ENCODE measurements at regions not wholly inside any gene's neighbourhood (a gene's known extent, or its start where the extent isn't known, plus 50 kb on each side); places are given as distances from the start of the nearest gene placed in this dataset.
"Not testable (repeated sequence)": the region's sequence is repeated elsewhere in the genome, so short reads cannot be mapped to it uniquely, and the experiment has no call there.

GRCh38 chr6:49284180-49284579 is 178.9 kb downstream of the MMUT start:
- H3K36me3 ChIP-seq (ENCODE audit: control insufficient read depth in 2 of 2, insufficient read depth in 2 of 2, low read length in 2 of 2): no peaks in the 10 kb centered on the region
- no peak overlapping the region for H3K27ac ChIP-seq (ENCODE audit: low read length)
- H3K4me3 ChIP-seq (ENCODE audit: low read length in 2 of 2): no peak overlapping the region
- H3K27me3 ChIP-seq (ENCODE audit: control insufficient read depth in 1 of 2, insufficient read depth in 2 of 2, low read length in 2 of 2): no peaks in the 10 kb centered on the region
- H3K9me3 ChIP-seq (ENCODE audit: control insufficient read depth in 2 of 2, low read length in 2 of 2): no peaks in the 10 kb centered on the region
- no peak overlapping the region for H3K9ac ChIP-seq (ENCODE audit: low read length in 2 of 2)
- H3K4me1 ChIP-seq (ENCODE audit: control insufficient read depth, insufficient read depth, low read length): no peaks in the 10 kb centered on the region

GRCh38 chr6:49274809-49275769 is 188.0 kb downstream of the MMUT start:
- not testable (repeated sequence) for H3K4me3 ChIP-seq (ENCODE audit: low read length in 2 of 2); H3K9ac ChIP-seq (ENCODE audit: low read length in 2 of 2); H3K36me3 ChIP-seq (ENCODE audit: control insufficient read depth in 2 of 2, insufficient read depth in 2 of 2, low read length in 2 of 2); H3K4me1 ChIP-seq (ENCODE audit: control insufficient read depth, insufficient read depth, low read length); H3K9me3 ChIP-seq (ENCODE audit: control insufficient read depth in 2 of 2, low read length in 2 of 2); H3K27ac ChIP-seq (ENCODE audit: low read length); H3K27me3 ChIP-seq (ENCODE audit: control insufficient read depth in 1 of 2, insufficient read depth in 2 of 2, low read length in 2 of 2)

DNA sequence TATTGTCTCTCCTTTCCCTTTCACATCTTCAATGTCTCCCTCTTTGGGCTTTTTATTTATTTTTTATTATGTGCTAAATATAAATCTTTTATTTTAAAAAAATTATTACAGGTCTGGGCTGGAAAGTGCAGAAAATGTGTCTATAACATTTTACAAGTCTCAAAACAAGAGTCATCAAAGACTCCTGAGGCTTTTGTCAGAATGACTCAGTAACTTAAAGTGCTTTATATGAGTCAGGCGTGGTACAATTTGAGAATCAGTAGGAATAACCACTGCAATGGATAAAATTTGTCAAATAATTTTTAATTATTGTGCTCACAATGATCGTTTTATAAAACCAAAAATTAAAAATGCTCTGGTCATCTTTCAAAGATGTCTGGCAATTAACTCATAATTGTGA is 193.9 kb downstream of the MMUT start:
- H3K36me3 ChIP-seq (ENCODE audit: control insufficient read depth in 2 of 2, insufficient read depth in 2 of 2, low read length in 2 of 2): no peaks in the 10 kb centered on the region
- H3K9ac ChIP-seq (ENCODE audit: low read length in 2 of 2): no peak overlapping the region
- H3K4me1 ChIP-seq (ENCODE audit: control insufficient read depth, insufficient read depth, low read length): no peaks in the 10 kb centered on the region
- H3K27me3 ChIP-seq (ENCODE audit: control insufficient read depth in 1 of 2, insufficient read depth in 2 of 2, low read length in 2 of 2): no peaks in the 10 kb centered on the region
- no peak overlapping the region for H3K4me3 ChIP-seq (ENCODE audit: low read length in 2 of 2)
- H3K9me3 ChIP-seq (ENCODE audit: control insufficient read depth in 2 of 2, low read length in 2 of 2): no peaks in the 10 kb centered on the region
- H3K27ac ChIP-seq (ENCODE audit: low read length): no peak overlapping the region

GRCh38 chr6:49264909-49265308 is 198.1 kb downstream of the MMUT start:
- Histone ChIP-seq H3K27ac (ENCODE audit: low read length) (no peak overlapping the region), H3K9ac (ENCODE audit: low read length in 2 of 2) (no peak overlapping the region), H3K27me3 (ENCODE audit: control insufficient read depth in 1 of 2, insufficient read depth in 2 of 2, low read length in 2 of 2) (no peaks in the 10 kb centered on the region), H3K4me1 (ENCODE audit: control insufficient read depth, insufficient read depth, low read length) (no peaks in the 10 kb centered on the region), H3K36me3 (ENCODE audit: control insufficient read depth in 2 of 2, insufficient read depth in 2 of 2, low read length in 2 of 2) (no peaks in the 10 kb centered on the region), H3K4me3 (ENCODE audit: low read length in 2 of 2) (no peak overlapping the region), H3K9me3 (ENCODE audit: control insufficient read depth in 2 of 2, low read length in 2 of 2) (no peaks in the 10 kb centered on the region)

GRCh38 chr6:49264496-49264895 is 198.6 kb downstream of the MMUT start:
- Histone ChIP-seq H3K9ac (ENCODE audit: low read length in 2 of 2) (no peak overlapping the region), H3K27me3 (ENCODE audit: control insufficient read depth in 1 of 2, insufficient read depth in 2 of 2, low read length in 2 of 2) (no peaks in the 10 kb centered on the region), H3K36me3 (ENCODE audit: control insufficient read depth in 2 of 2, insufficient read depth in 2 of 2, low read length in 2 of 2) (no peaks in the 10 kb centered on the region), H3K4me1 (ENCODE audit: control insufficient read depth, insufficient read depth, low read length) (no peaks in the 10 kb centered on the region), H3K9me3 (ENCODE audit: control insufficient read depth in 2 of 2, low read length in 2 of 2) (no peaks in the 10 kb centered on the region), H3K4me3 (ENCODE audit: low read length in 2 of 2) (no peak overlapping the region), H3K27ac (ENCODE audit: low read length) (no peak overlapping the region)

DNA sequence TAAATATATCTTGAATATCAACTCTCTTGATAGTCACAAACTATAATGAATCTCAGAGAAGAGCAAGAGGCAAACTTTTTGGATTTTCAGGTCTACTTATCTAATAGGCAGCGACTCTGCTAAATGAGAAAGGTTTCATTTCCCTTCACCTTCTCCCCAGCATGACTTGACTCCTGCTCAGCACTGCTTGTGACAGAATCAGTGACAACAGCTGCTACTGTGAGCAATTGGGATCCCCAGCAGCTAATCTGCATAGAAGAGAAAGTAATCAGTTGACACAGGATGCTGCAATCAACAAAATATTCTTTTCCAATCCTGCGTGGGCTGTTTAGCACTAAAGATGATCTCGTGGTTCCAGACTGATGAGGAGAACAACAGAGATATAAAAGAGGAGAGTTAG is 205.5 kb downstream of the MMUT start:
- no peak overlapping the region for H3K9ac ChIP-seq (ENCODE audit: low read length in 2 of 2)
- no peak overlapping the region for H3K27ac ChIP-seq (ENCODE audit: low read length)
- no peak overlapping the region for H3K4me3 ChIP-seq (ENCODE audit: low read length in 2 of 2)
- no peaks in the 10 kb centered on the region for H3K4me1 ChIP-seq (ENCODE audit: control insufficient read depth, insufficient read depth, low read length)
- no peaks in the 10 kb centered on the region for H3K36me3 ChIP-seq (ENCODE audit: control insufficient read depth in 2 of 2, insufficient read depth in 2 of 2, low read length in 2 of 2)
- H3K27me3 ChIP-seq (ENCODE audit: control insufficient read depth in 1 of 2, insufficient read depth in 2 of 2, low read length in 2 of 2): no peaks in the 10 kb centered on the region
- no peaks in the 10 kb centered on the region for H3K9me3 ChIP-seq (ENCODE audit: control insufficient read depth in 2 of 2, low read length in 2 of 2)

DNA sequence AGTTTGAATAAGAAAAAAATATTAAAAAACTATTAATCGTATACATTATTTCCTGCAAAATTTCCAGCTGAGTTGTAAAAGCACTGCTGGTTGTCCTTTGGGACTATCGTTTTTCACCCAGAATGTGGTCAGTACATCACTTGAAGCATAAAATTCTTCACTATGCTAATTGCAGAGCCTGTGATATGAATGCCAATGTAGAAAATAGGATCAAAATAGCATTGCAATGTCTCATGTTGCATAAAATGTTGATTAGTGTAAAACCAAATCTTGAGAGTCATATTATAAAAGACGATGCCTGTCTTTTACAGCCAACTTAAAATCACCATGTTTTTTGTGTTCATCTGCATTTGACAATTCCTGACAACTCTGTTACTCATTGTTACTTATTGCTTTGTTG is 207.7 kb downstream of the MMUT start:
- Histone ChIP-seq H3K36me3 (ENCODE audit: control insufficient read depth in 2 of 2, insufficient read depth in 2 of 2, low read length in 2 of 2) (no peaks in the 10 kb centered on the region), H3K9ac (ENCODE audit: low read length in 2 of 2) (no peak overlapping the region), H3K4me1 (ENCODE audit: control insufficient read depth, insufficient read depth, low read length) (no peaks in the 10 kb centered on the region), H3K4me3 (ENCODE audit: low read length in 2 of 2) (no peak overlapping the region), H3K9me3 (ENCODE audit: control insufficient read depth in 2 of 2, low read length in 2 of 2) (no peaks in the 10 kb centered on the region), H3K27ac (ENCODE audit: low read length) (no peak overlapping the region), H3K27me3 (ENCODE audit: control insufficient read depth in 1 of 2, insufficient read depth in 2 of 2, low read length in 2 of 2) (no peaks in the 10 kb centered on the region)

- Histone ChIP-seq H3K9ac (ENCODE audit: low read length in 2 of 2) (no peak overlapping the region), H3K4me3 (ENCODE audit: low read length in 2 of 2) (no peak overlapping the region), H3K27ac (ENCODE audit: low read length) (no peak overlapping the region), H3K27me3 (ENCODE audit: control insufficient read depth in 1 of 2, insufficient read depth in 2 of 2, low read length in 2 of 2) (no peaks in the 10 kb centered on the region), H3K4me1 (ENCODE audit: control insufficient read depth, insufficient read depth, low read length) (no peaks in the 10 kb centered on the region), H3K9me3 (ENCODE audit: control insufficient read depth in 2 of 2, low read length in 2 of 2) (no peaks in the 10 kb centered on the region), H3K36me3 (ENCODE audit: control insufficient read depth in 2 of 2, insufficient read depth in 2 of 2, low read length in 2 of 2) (no peaks in the 10 kb centered on the region)
Observed at GRCh38 chr6:49252901-49253300, 210.2 kb downstream of the MMUT start.

DNA sequence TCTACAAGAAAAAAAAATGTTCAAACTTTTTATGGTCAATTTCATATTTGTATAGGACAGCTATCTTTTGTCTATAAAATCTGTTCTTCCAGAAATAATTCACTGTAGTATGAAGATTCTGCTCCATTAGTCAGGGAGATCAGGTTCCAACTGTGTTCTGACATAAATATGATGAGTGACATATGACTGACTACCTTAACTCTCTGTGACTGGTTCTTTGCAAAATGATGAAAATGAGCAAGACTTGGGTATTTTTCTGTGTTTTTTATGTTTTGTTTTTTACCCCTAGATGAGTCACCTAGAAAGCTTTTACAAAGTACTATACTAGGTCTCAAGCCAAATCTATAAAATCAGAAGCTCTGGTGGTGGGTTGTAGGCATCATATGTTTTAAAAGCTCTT is 229.6 kb downstream of the MMUT start:
- H3K9me3 ChIP-seq (ENCODE audit: control insufficient read depth in 2 of 2, low read length in 2 of 2): peaks cover 0 to 4% of the 10 kb centered on the region in 2 donors
- H3K36me3 ChIP-seq (ENCODE audit: control insufficient read depth in 2 of 2, insufficient read depth in 2 of 2, low read length in 2 of 2): no peaks in the 10 kb centered on the region
- H3K27me3 ChIP-seq (ENCODE audit: control insufficient read depth in 1 of 2, insufficient read depth in 2 of 2, low read length in 2 of 2): no peaks in the 10 kb centered on the region
- H3K4me3 ChIP-seq (ENCODE audit: low read length in 2 of 2): no peak overlapping the region
- no peaks in the 10 kb centered on the region for H3K4me1 ChIP-seq (ENCODE audit: control insufficient read depth, insufficient read depth, low read length)
- no peak overlapping the region for H3K27ac ChIP-seq (ENCODE audit: low read length)
- H3K9ac ChIP-seq (ENCODE audit: low read length in 2 of 2): no peak overlapping the region

DNA sequence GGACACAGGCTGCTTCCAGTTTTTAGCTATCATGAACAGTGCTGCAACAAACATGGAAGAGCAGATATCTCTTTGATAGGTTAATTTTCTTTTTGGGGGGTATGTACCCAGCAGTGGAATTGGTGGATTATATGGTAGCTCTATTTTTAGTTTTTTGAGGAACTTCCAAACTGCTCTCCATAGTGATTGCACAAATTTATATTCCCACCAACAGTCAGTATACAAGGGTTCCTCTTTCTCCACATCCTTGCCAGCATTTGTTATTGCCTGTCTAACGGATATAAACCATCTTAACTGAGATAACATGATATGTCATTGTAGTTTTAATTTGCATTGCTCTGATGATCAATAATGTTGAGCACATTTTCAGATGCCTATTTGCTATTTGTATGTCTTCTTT is 237.6 kb downstream of the MMUT start:
- Histone ChIP-seq H3K9ac (ENCODE audit: low read length in 2 of 2) (no peak overlapping the region), H3K4me1 (ENCODE audit: control insufficient read depth, insufficient read depth, low read length) (no peaks in the 10 kb centered on the region), H3K9me3 (ENCODE audit: control insufficient read depth in 2 of 2, low read length in 2 of 2) (no peaks in the 10 kb centered on the region), H3K4me3 (ENCODE audit: low read length in 2 of 2) (no peak overlapping the region), H3K27ac (ENCODE audit: low read length) (no peak overlapping the region), H3K27me3 (ENCODE audit: control insufficient read depth in 1 of 2, insufficient read depth in 2 of 2, low read length in 2 of 2) (no peaks in the 10 kb centered on the region), H3K36me3 (ENCODE audit: control insufficient read depth in 2 of 2, insufficient read depth in 2 of 2, low read length in 2 of 2) (no peaks in the 10 kb centered on the region)

- Histone ChIP-seq H3K27ac (ENCODE audit: low read length) (no peak overlapping the region), H3K4me3 (ENCODE audit: low read length in 2 of 2) (no peak overlapping the region), H3K9me3 (ENCODE audit: control insufficient read depth in 2 of 2, low read length in 2 of 2) (peaks cover 0 to 2% of the 10 kb centered on the region in 2 donors), H3K9ac (ENCODE audit: low read length in 2 of 2) (no peak overlapping the region), H3K27me3 (ENCODE audit: control insufficient read depth in 1 of 2, insufficient read depth in 2 of 2, low read length in 2 of 2) (no peaks in the 10 kb centered on the region), H3K36me3 (ENCODE audit: control insufficient read depth in 2 of 2, insufficient read depth in 2 of 2, low read length in 2 of 2) (no peaks in the 10 kb centered on the region), H3K4me1 (ENCODE audit: control insufficient read depth, insufficient read depth, low read length) (no peaks in the 10 kb centered on the region)
Observed at GRCh38 chr6:49220293-49220692, 242.8 kb downstream of the MMUT start.
